ENCODE measurements at regions not wholly inside any gene's neighbourhood (a gene's known extent, or its start where the extent isn't known, plus 50 kb on each side); places are given as distances from the start of the nearest gene placed in this dataset.

DNA sequence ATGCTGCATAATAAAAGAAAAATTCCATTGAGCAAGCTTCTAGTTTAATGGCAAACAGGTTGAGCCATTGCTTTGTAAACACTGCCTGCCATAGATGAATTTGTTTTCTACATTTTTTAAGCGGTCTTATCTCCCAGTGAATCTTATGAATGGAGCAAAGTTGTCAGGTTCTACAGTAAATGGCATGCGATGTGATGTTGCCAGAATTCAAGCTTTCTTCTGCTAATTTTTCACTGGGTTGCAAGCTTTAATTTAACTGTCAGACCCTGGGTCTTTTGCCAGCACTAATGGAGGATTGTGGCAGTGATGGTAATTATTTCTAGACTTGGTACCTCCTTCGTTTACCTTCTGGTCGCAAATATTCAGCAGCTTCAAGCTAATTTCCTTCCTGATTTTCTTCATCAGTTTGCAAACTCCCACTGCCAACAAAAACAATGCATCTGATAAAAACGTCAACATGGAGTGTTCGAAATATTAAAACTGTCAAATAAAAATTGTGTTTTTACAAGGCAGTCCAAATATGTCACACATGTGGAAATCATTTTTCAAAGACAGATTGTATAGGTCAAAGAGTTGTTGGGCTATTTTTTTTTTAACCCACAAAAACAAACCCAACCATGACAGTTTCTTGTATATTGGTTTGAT, 274.2 kb upstream of the ERCC4 start:
- TF ChIP-seq CTCF (IDR thresholded peaks at IDR 0.05), result no peak
- ATAC-seq (ENCODE audit: low FRiP score), result no peak
- no peak for DNase-seq (ENCODE audit: low spot score)

DNA sequence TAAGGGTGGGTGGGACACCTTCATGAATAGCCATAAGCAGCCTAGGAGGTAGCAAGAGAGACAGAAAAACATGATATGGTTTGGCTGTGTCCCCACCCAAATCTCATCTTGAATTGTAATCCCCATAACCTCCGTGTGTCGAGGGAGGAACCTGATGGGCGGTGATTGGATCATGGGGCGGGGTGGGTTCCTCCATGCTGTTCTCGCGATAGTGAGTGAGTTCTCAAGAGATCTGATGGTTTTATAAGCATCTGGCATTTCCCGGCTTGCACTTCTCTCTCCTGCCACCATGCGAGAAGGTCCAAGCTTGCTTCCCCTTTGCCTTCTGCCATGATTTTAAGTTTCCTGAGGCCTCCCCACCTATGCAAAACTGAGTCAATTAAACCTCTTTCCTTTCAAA, 259.1 kb upstream of the ERCC4 start:
- DNase-seq (ENCODE audit: low spot score) (no peak), ATAC-seq (ENCODE audit: low FRiP score) (no peak)
- no peak for TF ChIP-seq CTCF (IDR thresholded peaks at IDR 0.05)

DNA sequence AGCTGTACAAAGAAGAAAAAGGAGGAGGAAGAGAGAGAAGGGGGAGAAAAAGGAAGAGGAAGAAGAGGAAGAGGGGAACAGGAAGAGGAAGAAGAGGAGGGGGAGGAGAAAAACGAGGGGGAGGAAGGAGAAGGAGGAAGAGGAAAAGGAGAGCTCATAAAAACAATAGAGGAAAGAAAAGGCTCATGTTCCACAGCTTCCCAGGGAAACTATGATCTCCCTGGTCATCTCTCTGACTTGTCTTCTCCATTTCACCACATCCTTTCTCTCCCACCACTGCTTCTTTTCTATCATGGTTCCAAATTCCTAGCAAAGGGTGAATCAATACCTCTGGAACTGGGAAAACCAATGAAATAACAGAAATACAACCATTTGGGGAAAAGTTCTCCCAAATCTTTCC, 254.1 kb upstream of the ERCC4 start:
- no peak for DNase-seq (ENCODE audit: low spot score)
- ATAC-seq (ENCODE audit: low FRiP score), result no peak
- TF ChIP-seq CTCF (IDR thresholded peaks at IDR 0.05), result no peak

- ATAC-seq (ENCODE audit: low FRiP score) (no peak), DNase-seq (ENCODE audit: low spot score) (no peak)
- no peak for TF ChIP-seq CTCF (IDR thresholded peaks at IDR 0.05)
Observed at GRCh38 chr16:13672196-13672595, 247.8 kb upstream of the ERCC4 start.

GRCh38 chr16:13680021-13680889, 239.7 kb upstream of the ERCC4 start:
- no peak for DNase-seq (ENCODE audit: low spot score)
- no peak for TF ChIP-seq CTCF (IDR thresholded peaks at IDR 0.05)
- ATAC-seq (ENCODE audit: low FRiP score), result no peak

GRCh38 chr16:13684819-13685563, 235.0 kb upstream of the ERCC4 start:
- TF ChIP-seq CTCF (IDR thresholded peaks at IDR 0.05), result no peak
- ATAC-seq (ENCODE audit: low FRiP score), result peak; percentile 44
- no peak for DNase-seq (ENCODE audit: low spot score)
